ENCODE measurements at regions not wholly inside any gene's neighbourhood (a gene's known extent, or its start where the extent isn't known, plus 50 kb on each side); places are given as distances from the start of the nearest gene placed in this dataset.

- TF ChIP-seq CTCF (IDR thresholded peaks at IDR 0.05; ENCODE audit: insufficient read depth, low read length) (no peak), POLR2AphosphoS5 (IDR thresholded peaks at IDR 0.05; ENCODE audit: low read depth) (no peak), GABPA (IDR thresholded peaks at IDR 0.05; ENCODE audit: low read depth) (no peak), SPI1 (IDR thresholded peaks at IDR 0.05; ENCODE audit: borderline replicate concordance, low read depth) (no peak)
- TF ChIP-seq, protein P1, sequence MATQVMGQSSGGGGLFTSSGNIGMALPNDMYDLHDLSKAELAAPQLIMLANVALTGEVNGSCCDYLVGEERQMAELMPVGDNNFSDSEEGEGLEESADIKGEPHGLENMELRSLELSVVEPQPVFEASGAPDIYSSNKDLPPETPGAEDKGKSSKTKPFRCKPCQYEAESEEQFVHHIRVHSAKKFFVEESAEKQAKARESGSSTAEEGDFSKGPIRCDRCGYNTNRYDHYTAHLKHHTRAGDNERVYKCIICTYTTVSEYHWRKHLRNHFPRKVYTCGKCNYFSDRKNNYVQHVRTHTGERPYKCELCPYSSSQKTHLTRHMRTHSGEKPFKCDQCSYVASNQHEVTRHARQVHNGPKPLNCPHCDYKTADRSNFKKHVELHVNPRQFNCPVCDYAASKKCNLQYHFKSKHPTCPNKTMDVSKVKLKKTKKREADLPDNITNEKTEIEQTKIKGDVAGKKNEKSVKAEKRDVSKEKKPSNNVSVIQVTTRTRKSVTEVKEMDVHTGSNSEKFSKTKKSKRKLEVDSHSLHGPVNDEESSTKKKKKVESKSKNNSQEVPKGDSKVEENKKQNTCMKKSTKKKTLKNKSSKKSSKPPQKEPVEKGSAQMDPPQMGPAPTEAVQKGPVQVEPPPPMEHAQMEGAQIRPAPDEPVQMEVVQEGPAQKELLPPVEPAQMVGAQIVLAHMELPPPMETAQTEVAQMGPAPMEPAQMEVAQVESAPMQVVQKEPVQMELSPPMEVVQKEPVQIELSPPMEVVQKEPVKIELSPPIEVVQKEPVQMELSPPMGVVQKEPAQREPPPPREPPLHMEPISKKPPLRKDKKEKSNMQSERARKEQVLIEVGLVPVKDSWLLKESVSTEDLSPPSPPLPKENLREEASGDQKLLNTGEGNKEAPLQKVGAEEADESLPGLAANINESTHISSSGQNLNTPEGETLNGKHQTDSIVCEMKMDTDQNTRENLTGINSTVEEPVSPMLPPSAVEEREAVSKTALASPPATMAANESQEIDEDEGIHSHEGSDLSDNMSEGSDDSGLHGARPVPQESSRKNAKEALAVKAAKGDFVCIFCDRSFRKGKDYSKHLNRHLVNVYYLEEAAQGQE (IDR thresholded peaks at IDR 0.05; ENCODE audit: insufficient replicate concordance, low read depth) = no peak
Observed at GRCh38 chr21:35210093-35210492, 161.0 kb upstream of the RUNX1 start.

Data from HL-60 (cell line).